Lung (tissue), 12 donors: ENCODE measurements at regions not wholly inside any gene's neighbourhood (a gene's known extent, or its start where the extent isn't known, plus 50 kb on each side); places are given as distances from the start of the nearest gene placed in this dataset. TPM values are rescaled to one million over a fixed set of nuclear protein-coding genes. Genes with fewer than 3 reads are reported as not detected.

Experiments
- ATAC-seq: fragments of 200-7000 bp; cut with Tn5 transposase; one replicate; pipeline ENCODE4 v1.9.1; 2020; ENCODE audit warnings: moderate number of reproducible peaks; ENCODE audit not compliant: insufficient read depth, low FRiP score
- DNase-seq, 3 donors: peaks; one replicate each; pipeline ENCODE4 v3.0.0-alpha.2; 2013 to 2017
- H3K27ac ChIP-seq, 2 donors: one replicate each; pipeline ENCODE4 v1.5.1; 2013; ENCODE audit warnings: mild to moderate bottlenecking in 2 of 2, moderate library complexity in 2 of 2, control low read depth in 1 of 2, inconsistent platforms in 1 of 2, low read depth in 1 of 2, low read length in 1 of 2
- H3K27me3 ChIP-seq, 3 donors: one replicate each; pipeline ENCODE4 v1.5.1; 2013; ENCODE audit warnings: low read length in 2 of 3; ENCODE audit not compliant: control insufficient read depth in 3 of 3, insufficient read depth in 3 of 3
- H3K36me3 ChIP-seq, 4 donors: one replicate each; pipeline ENCODE4 v1.5.1; 2013; ENCODE audit warnings: low read length in 4 of 4, mild to moderate bottlenecking in 1 of 4, moderate library complexity in 1 of 4; ENCODE audit not compliant: control insufficient read depth in 4 of 4, insufficient read depth in 4 of 4
- H3K4me1 ChIP-seq, 5 donors: one replicate each; pipeline ENCODE4 v1.5.1; 2013; ENCODE audit warnings: low read length in 5 of 5, mild to moderate bottlenecking in 2 of 5, moderate library complexity in 1 of 5; ENCODE audit not compliant: control insufficient read depth in 5 of 5, insufficient read depth in 5 of 5
- H3K4me3 ChIP-seq: one replicate; pipeline ENCODE4 v1.5.1; 2013; ENCODE audit warnings: mild to moderate bottlenecking, control low read depth, moderate library complexity
- H3K9ac ChIP-seq, 2 donors: one replicate each; pipeline ENCODE4 v1.5.1; 2013; ENCODE audit warnings: low read length in 2 of 2, control low read depth in 1 of 2; ENCODE audit not compliant: insufficient read depth in 1 of 2
- H3K9me3 ChIP-seq, 4 donors: one replicate each; pipeline ENCODE4 v1.5.1; 2013; ENCODE audit warnings: low read length in 3 of 4, mild to moderate bottlenecking in 1 of 4, moderate library complexity in 1 of 4; ENCODE audit not compliant: control insufficient read depth in 4 of 4, insufficient read depth in 3 of 4
- CTCF ChIP-seq: IDR thresholded peaks from 2 replicates; pipeline ENCODE4 v1.5.1; 2012; ENCODE audit warnings: mild to moderate bottlenecking; ENCODE audit errors: control extremely low read depth, extremely low read depth
- WGBS, 2 donors: extraction: QIAGEN DNeasy Blood & Tissue Kit; methylation state at CpG; one replicate each; pipeline ENCODE4 v1.1.7; 2013; 5-methylcytosine and 5-hydroxymethylcytosine counted together
- small RNA-seq: library from RNA; depleted of rRNA; stranded (forward); fragments of <200 nt; gene quantifications from one replicate; pipeline ENCODE3, GENCODE V24; 2014; ENCODE audit warnings: low replicate concordance
- donor health status: control.
- donor health status: control.
- donor health status: Bipolar disorder and iron deficiency.
- donor health status: healthy.
- donor health status: DM: yes; HTN: yes; CAD: no.

GRCh38 chr2:163800951-163801381 is 65.2 kb upstream of the FIGN start:
- Histone ChIP-seq H3K27me3 (no peaks in the 10 kb centered on the region), H3K27ac (no peak overlapping the region), H3K4me3 (no peak overlapping the region), H3K4me1 (peaks cover 0 to 13% (median 0%) of the 10 kb centered on the region in 5 donors), H3K9me3 (no peaks in the 10 kb centered on the region), H3K9ac (no peak overlapping the region), H3K36me3 (no peaks in the 10 kb centered on the region)
- DNase-seq (peak in 2 of 3 donors; percentile 26 to 37), ATAC-seq (no peak)
- WGBS, 2 donors: 25 to 33% methylated on average over 3 of the region's 3 CpGs
- TF ChIP-seq CTCF: no peak

GRCh38 chr2:163799807-163800206 is 64.0 kb upstream of the FIGN start:
- ATAC-seq (no peak), DNase-seq (peak in 2 of 3 donors; percentile 5 to 34)
- no peaks in the 10 kb centered on the region for H3K27me3 ChIP-seq
- H3K36me3 ChIP-seq: no peaks in the 10 kb centered on the region
- no peak for TF ChIP-seq CTCF
- no peak overlapping the region for H3K27ac ChIP-seq
- no peak overlapping the region for H3K9ac ChIP-seq
- 67 to 77% methylated on average over 2 of the region's 2 CpGs for WGBS, 2 donors
- no peak overlapping the region for H3K4me3 ChIP-seq
- H3K4me1 ChIP-seq: peaks cover 0 to 13% (median 0%) of the 10 kb centered on the region in 5 donors
- no peaks in the 10 kb centered on the region for H3K9me3 ChIP-seq

- no peaks in the 10 kb centered on the region for H3K4me1 ChIP-seq
- H3K36me3 ChIP-seq: no peaks in the 10 kb centered on the region
- H3K27me3 ChIP-seq: no peaks in the 10 kb centered on the region
- no peaks in the 10 kb centered on the region for H3K9me3 ChIP-seq
- TF ChIP-seq CTCF: no peak
- H3K4me3 ChIP-seq: no peak overlapping the region
- no peak overlapping the region for H3K9ac ChIP-seq
- ATAC-seq (no peak), DNase-seq (no peak)
- H3K27ac ChIP-seq: no peak overlapping the region
Observed at GRCh38 chr2:163794635-163795034, 58.8 kb upstream of the FIGN start.

Small RNA genes in the stretch of these regions (small RNA-seq; reads per million reads assigned to genes)
- not detected for gene CYP2C56P
